CD4-positive, alpha-beta T cell (primary cell): ENCODE measurements at regions not wholly inside any gene's neighbourhood (a gene's known extent, or its start where the extent isn't known, plus 50 kb on each side); places are given as distances from the start of the nearest gene placed in this dataset.

ENCODE experiments used
- ATAC-seq: fragments of 200-7000 bp; cut with Tn5 transposase; one replicate; pipeline ENCODE4 v1.10.0; 2022; ENCODE audit warnings: mild to moderate bottlenecking; ENCODE audit not compliant: poor library complexity
- CTCF ChIA-PET: fragments of 350-600 bp; sonication (Branson Sonifier 250); formaldehyde crosslinking; loops from one replicate; lab custom pipeline; 2021; ENCODE audit warnings: antibody characterized with exemption, inconsistent platforms; lab: Charles Lee
- POLR2A ChIA-PET: fragments of 350-600 bp; sonication (Branson Sonifier 250); formaldehyde crosslinking; loops from one replicate; lab custom pipeline; 2021; ENCODE audit warnings: antibody characterized with exemption, inconsistent platforms; lab: Charles Lee
- DNase-seq, 14 experiments: peaks; one replicate each; pipeline ENCODE4 v3.0.0-alpha.2; 2013 to 2020; ENCODE audit warnings: mixed read lengths in 2 of 14
- H3K27ac ChIP-seq, 2 donors: one replicate each; pipeline versions ENCODE4 v1.5.1 to v1.7.0; 2013; ENCODE audit warnings: low read length in 2 of 2, low read depth in 1 of 2, mild to moderate bottlenecking in 1 of 2
- H3K27me3 ChIP-seq, 2 experiments: 1 replicate in 1 of 2; 2 replicates in 1 of 2; pipeline versions ENCODE4 v1.6.1 to v1.7.0; 2013; ENCODE audit warnings: low read length in 2 of 2, control low read depth in 1 of 2, mild to moderate bottlenecking in 1 of 2, moderate library complexity in 1 of 2; ENCODE audit not compliant: insufficient read depth in 2 of 2, control insufficient read depth in 1 of 2
- H3K36me3 ChIP-seq: one replicate; pipeline ENCODE4 v1.6.1; 2013; ENCODE audit warnings: low read length, control low read depth; ENCODE audit not compliant: insufficient read depth
- H3K4me1 ChIP-seq: one replicate; pipeline ENCODE4 v1.6.1; 2013; ENCODE audit warnings: low read length, control low read depth; ENCODE audit not compliant: insufficient read depth
- H3K4me3 ChIP-seq: one replicate; pipeline ENCODE4 v1.5.1; 2013; ENCODE audit warnings: mild to moderate bottlenecking, low read length, moderate library complexity
- H3K9me3 ChIP-seq, 2 experiments: 1 replicate in 1 of 2; 2 replicates in 1 of 2; pipeline versions ENCODE4 v1.6.1 to v1.7.0; 2013; ENCODE audit warnings: low read length in 2 of 2, mild to moderate bottlenecking in 2 of 2, control low read depth in 1 of 2, moderate library complexity in 1 of 2; ENCODE audit not compliant: control insufficient read depth in 1 of 2, insufficient read depth in 1 of 2
- H3K27ac Mint-ChIP-seq: one replicate; pipeline ENCODE4 v1.8.0; 2020; ENCODE audit warnings: mixed read lengths
- H3K27me3 Mint-ChIP-seq: one replicate; pipeline ENCODE4 v1.8.0; 2021; ENCODE audit warnings: mixed read lengths
- H3K36me3 Mint-ChIP-seq: one replicate; pipeline ENCODE4 v1.8.0; 2021; ENCODE audit warnings: low read depth, mixed read lengths
- H3K4me1 Mint-ChIP-seq: one replicate; pipeline ENCODE4 v1.8.0; 2021; ENCODE audit warnings: low read depth, mixed read lengths
- H3K4me3 Mint-ChIP-seq: one replicate; pipeline ENCODE4 v1.8.0; 2020; ENCODE audit warnings: mild to moderate bottlenecking, mixed read lengths
- H3K9me3 Mint-ChIP-seq: one replicate; pipeline ENCODE4 v1.8.0; 2020; ENCODE audit warnings: mixed read lengths
- intact Hi-C, 2 experiments: fragments of 100-400 bp; cut with DNase I in 1 of 2; cut with micrococcal nuclease in 1 of 2; formaldehyde crosslinking; loops; one replicate each; pipeline versions ENCODE4 v1.15.1 to v1.9.0; 2023 to 2025; cut with DNase I, micrococcal nuclease
- TF ChIP-seq, protein P1 (sequence below): fragments of 200-600 bp; IDR thresholded peaks from one replicate; pipeline ENCODE4 v1.8.0; 2022; ENCODE audit warnings: antibody characterized with exemption, mild to moderate bottlenecking

GRCh38 chr3:31434819-31435218 is 97.9 kb upstream of the STT3B start:
- TF ChIP-seq, protein P1, sequence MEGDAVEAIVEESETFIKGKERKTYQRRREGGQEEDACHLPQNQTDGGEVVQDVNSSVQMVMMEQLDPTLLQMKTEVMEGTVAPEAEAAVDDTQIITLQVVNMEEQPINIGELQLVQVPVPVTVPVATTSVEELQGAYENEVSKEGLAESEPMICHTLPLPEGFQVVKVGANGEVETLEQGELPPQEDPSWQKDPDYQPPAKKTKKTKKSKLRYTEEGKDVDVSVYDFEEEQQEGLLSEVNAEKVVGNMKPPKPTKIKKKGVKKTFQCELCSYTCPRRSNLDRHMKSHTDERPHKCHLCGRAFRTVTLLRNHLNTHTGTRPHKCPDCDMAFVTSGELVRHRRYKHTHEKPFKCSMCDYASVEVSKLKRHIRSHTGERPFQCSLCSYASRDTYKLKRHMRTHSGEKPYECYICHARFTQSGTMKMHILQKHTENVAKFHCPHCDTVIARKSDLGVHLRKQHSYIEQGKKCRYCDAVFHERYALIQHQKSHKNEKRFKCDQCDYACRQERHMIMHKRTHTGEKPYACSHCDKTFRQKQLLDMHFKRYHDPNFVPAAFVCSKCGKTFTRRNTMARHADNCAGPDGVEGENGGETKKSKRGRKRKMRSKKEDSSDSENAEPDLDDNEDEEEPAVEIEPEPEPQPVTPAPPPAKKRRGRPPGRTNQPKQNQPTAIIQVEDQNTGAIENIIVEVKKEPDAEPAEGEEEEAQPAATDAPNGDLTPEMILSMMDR, result no peak
- peaks cover 8% of the 10 kb centered on the region for H3K9me3 Mint-ChIP-seq
- no peak overlapping the region for H3K27ac Mint-ChIP-seq
- no peak overlapping the region for H3K4me3 Mint-ChIP-seq
- Histone ChIP-seq H3K36me3 (no peaks in the 10 kb centered on the region), H3K4me1 (no peaks in the 10 kb centered on the region), H3K4me3 (no peak overlapping the region), H3K27ac (no peak overlapping the region), H3K9me3 (peaks cover 0 to 16% of the 10 kb centered on the region in 2 experiments), H3K27me3 (no peaks in the 10 kb centered on the region)
- ATAC-seq (no peak), DNase-seq (no peak)
- H3K27me3 Mint-ChIP-seq, result no peaks in the 10 kb centered on the region
- POLR2A ChIA-PET, result no interaction called here
- H3K36me3 Mint-ChIP-seq, result no peaks in the 10 kb centered on the region
- CTCF ChIA-PET, result no interaction called here
- no peaks in the 10 kb centered on the region for H3K4me1 Mint-ChIP-seq
- intact Hi-C loops, result no loop called here

- H3K9me3 Mint-ChIP-seq, result peaks cover 8% of the 10 kb centered on the region
- no peak overlapping the region for H3K27ac ChIP-seq
- no peaks in the 10 kb centered on the region for H3K27me3 Mint-ChIP-seq
- no peaks in the 10 kb centered on the region for H3K27me3 ChIP-seq
- ATAC-seq (no peak), DNase-seq (no peak)
- H3K4me3 Mint-ChIP-seq, result no peak overlapping the region
- no peaks in the 10 kb centered on the region for H3K36me3 ChIP-seq
- no peaks in the 10 kb centered on the region for H3K4me1 Mint-ChIP-seq
- peaks cover 0 to 16% of the 10 kb centered on the region in 2 experiments for H3K9me3 ChIP-seq
- ChIA-PET POLR2A (interaction anchor here (1.4 kb wide), 1 partner anchor 25 kb away, joined by 5 read pairs; no protein-coding TSS in a partner anchor), CTCF (no interaction called here)
- no peak overlapping the region for H3K4me3 ChIP-seq
- TF ChIP-seq, protein P1, result no peak
- H3K4me1 ChIP-seq, result no peaks in the 10 kb centered on the region
- intact Hi-C loops, result no loop called here
- no peaks in the 10 kb centered on the region for H3K36me3 Mint-ChIP-seq
- H3K27ac Mint-ChIP-seq, result no peak overlapping the region
These were observed 95.9 kb upstream of the STT3B start for GRCh38 chr3:31436830-31437229.

DNA sequence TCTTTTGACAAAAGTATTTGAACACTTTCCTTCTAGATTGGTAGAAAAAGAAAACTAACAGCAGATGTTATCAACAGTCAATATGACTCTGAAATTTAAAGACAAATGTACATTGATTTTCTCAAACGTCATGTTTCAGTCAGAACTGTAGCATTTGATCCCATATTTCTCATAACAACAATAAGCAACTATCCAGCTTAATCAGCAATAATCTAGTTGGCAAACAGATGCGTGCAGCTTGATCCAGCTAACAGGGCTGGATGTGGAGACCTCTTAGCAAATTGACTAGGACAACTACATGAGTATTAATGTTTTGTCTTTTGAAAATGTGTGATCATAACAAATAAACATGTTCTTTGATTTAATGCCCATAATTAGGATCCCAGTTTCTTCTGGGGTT is 94.0 kb upstream of the STT3B start:
- CTCF ChIA-PET, result no interaction called here
- no peak overlapping the region for H3K27ac Mint-ChIP-seq

More for the DNA sequence above, 94.0 kb upstream of the STT3B start:
- no peak overlapping the region for H3K4me3 Mint-ChIP-seq
- Histone ChIP-seq H3K4me3 (no peak overlapping the region), H3K9me3 (peaks cover 0 to 16% of the 10 kb centered on the region in 2 experiments), H3K36me3 (no peaks in the 10 kb centered on the region), H3K27me3 (no peaks in the 10 kb centered on the region), H3K27ac (no peak overlapping the region), H3K4me1 (no peaks in the 10 kb centered on the region)
- H3K9me3 Mint-ChIP-seq, result peaks cover 8% of the 10 kb centered on the region
- peaks cover 7% of the 10 kb centered on the region for H3K4me1 Mint-ChIP-seq
- H3K36me3 Mint-ChIP-seq, result no peaks in the 10 kb centered on the region
- ATAC-seq (no peak), DNase-seq (no peak)
- TF ChIP-seq, protein P1, result no peak
- POLR2A ChIA-PET, result interaction anchor here (2.1 kb wide), 1 partner anchor 94 kb away, joined by 4 read pairs; the partner anchor contains the start of gene STT3B
- no peaks in the 10 kb centered on the region for H3K27me3 Mint-ChIP-seq
- intact Hi-C loops, result no loop called here
